K562 (cell line): ENCODE measurements at regions not wholly inside any gene's neighbourhood (a gene's known extent, or its start where the extent isn't known, plus 50 kb on each side); places are given as distances from the start of the nearest gene placed in this dataset.

Source experiments
- CBX8 ChIP-seq: fragments of 200-600 bp; sonication (generic); IDR thresholded peaks from 2 replicates; pipeline ENCODE4 v1.6.1; 2012; ENCODE audit warnings: borderline replicate concordance, mixed run types, low read depth, mild to moderate bottlenecking, moderate library complexity, mixed read lengths, low read length, control low read depth, inconsistent platforms; ENCODE audit not compliant: poor library complexity, severe bottlenecking; ENCODE audit errors: extremely low read depth
- CTCF ChIP-seq, 3 experiments: IDR thresholded peaks in 2 of 3; conservative IDR thresholded peaks in 1 of 3; 2 replicates each; pipeline ENCODE4 v1.5.1; 2011 to 2012; ENCODE audit warnings: low read length in 3 of 3, mild to moderate bottlenecking in 3 of 3, control low read depth in 2 of 3, improper control_type of control experiment in 1 of 3, inconsistent platforms in 1 of 3, low read depth in 1 of 3, mixed read lengths in 1 of 3, moderate library complexity in 1 of 3; ENCODE audit not compliant: insufficient read depth in 2 of 3
- E2F5 ChIP-seq: sonication (generic); formaldehyde crosslinking; IDR thresholded peaks from 2 replicates; pipeline ENCODE4 v1.8.0; 2022; ENCODE audit warnings: mild to moderate bottlenecking, missing genetic modification reagents
- JUND ChIP-seq, 2 experiments: IDR thresholded peaks; 2 replicates in 1 of 2; 3 replicates in 1 of 2; pipeline ENCODE4 v1.6.1; 2011; ENCODE audit warnings: borderline replicate concordance in 2 of 2, low read depth in 2 of 2, low read length in 2 of 2, improper control_type of control experiment in 1 of 2, missing biosample characterization in 1 of 2, missing genetic modification characterization in 1 of 2, missing genetic modification reagents in 1 of 2
- PRDM10 ChIP-seq: fragments of 450-650 bp; IDR thresholded peaks from 2 replicates; pipeline ENCODE4 v1.6.1; 2018; ENCODE audit not compliant: partially characterized antibody
- TFE3 ChIP-seq: fragments of 450-650 bp; formaldehyde crosslinking; IDR thresholded peaks from 2 replicates; pipeline ENCODE4 v1.4.0; 2020; ENCODE audit warnings: mild to moderate bottlenecking, mixed read lengths
- UBTF ChIP-seq, 2 experiments: IDR thresholded peaks; 2 replicates each; pipeline ENCODE4 v1.6.1; 2012; ENCODE audit warnings: improper control_type of control experiment in 2 of 2, low read depth in 2 of 2, low read length in 2 of 2, borderline replicate concordance in 1 of 2
- YY1 ChIP-seq, 3 experiments: IDR thresholded peaks; 2 replicates each; pipeline ENCODE4 v1.6.1; 2011; ENCODE audit warnings: low read length in 2 of 3, mild to moderate bottlenecking in 2 of 3, moderate library complexity in 2 of 3, borderline replicate concordance in 1 of 3, control low read depth in 1 of 3, low read depth in 1 of 3; ENCODE audit not compliant: insufficient read depth in 3 of 3, insufficient replicate concordance in 2 of 3, control insufficient read depth in 1 of 3, insufficient read length in 1 of 3; ENCODE audit errors: extremely low read depth in 1 of 3
- ZNF124 ChIP-seq: sonication (generic); formaldehyde crosslinking; IDR thresholded peaks from 2 replicates; pipeline ENCODE4 v1.8.1; 2022; ENCODE audit warnings: missing genetic modification reagents
- ZNF263 ChIP-seq: sonication (generic); formaldehyde crosslinking; IDR thresholded peaks from 2 replicates; pipeline ENCODE4 v1.8.0; 2022; ENCODE audit warnings: mild to moderate bottlenecking, missing genetic modification reagents, borderline replicate concordance
- ZNF274 ChIP-seq: IDR thresholded peaks from 2 replicates; pipeline ENCODE4 v1.6.1; 2011; ENCODE audit warnings: low read depth, mild to moderate bottlenecking, low read length, moderate library complexity, borderline replicate concordance
- ZNF398 ChIP-seq: fragments of 250-450 bp; sonication (Bioruptor Pico); IDR thresholded peaks from 2 replicates; pipeline ENCODE4 v1.8.0; 2021; ENCODE audit warnings: moderate library complexity, mild to moderate bottlenecking, inconsistent platforms
- ZNF766 ChIP-seq: fragments of 200-800 bp; sonication (Bioruptor generic); conservative IDR thresholded peaks from 2 replicates; pipeline ENCODE4 v1.6.1; 2016; ENCODE audit warnings: missing genetic modification characterization, missing compliant biosample characterization

GRCh38 chr18:24986666-24987302 is 365.2 kb downstream of the ZNF521 start:
- TF ChIP-seq CTCF (IDR thresholded peaks at IDR 0.05 in 2 of 3, conservative IDR thresholded peaks at IDR 0.05 in 1 of 3; ENCODE audit: insufficient read depth in 2 of 3, low read depth in 1 of 3, low read length in 3 of 3) (no peak), PRDM10 (no peak), ZNF274 (no peak), ZNF263 (CRISPR knock-in tag) (no peak), TFE3 (no peak), ZNF398 (CRISPR knock-in tag) (no peak), ZNF766 (CRISPR knock-in tag) (no peak), ZNF124 (CRISPR knock-in tag) (no peak), YY1 (IDR thresholded peaks at IDR 0.05; ENCODE audit: borderline replicate concordance in 1 of 3, control insufficient read depth in 1 of 3, extremely low read depth in 1 of 3, insufficient read depth in 3 of 3, insufficient read length in 1 of 3, insufficient replicate concordance in 2 of 3, low read depth in 1 of 3, low read length in 2 of 3) (no peak), JUND (IDR thresholded peaks at IDR 0.05; ENCODE audit: borderline replicate concordance, low read depth, low read length) (no peak), JUND (tag; IDR thresholded peaks at IDR 0.05; ENCODE audit: borderline replicate concordance, low read depth, low read length) (no peak), UBTF (IDR thresholded peaks at IDR 0.05; ENCODE audit: borderline replicate concordance in 1 of 2, low read depth in 2 of 2, low read length in 2 of 2) (no peak), CBX8 (no peak), E2F5 (CRISPR knock-in tag) (no peak)
